ENCODE measurements at regions not wholly inside any gene's neighbourhood (a gene's known extent, or its start where the extent isn't known, plus 50 kb on each side); places are given as distances from the start of the nearest gene placed in this dataset.
A peak's percentile ranks its signal among the peaks of the same experiment; 100 is the strongest.
"Not testable (repeated sequence)": the region's sequence is repeated elsewhere in the genome, so short reads cannot be mapped to it uniquely, and the experiment has no call there.

DNA sequence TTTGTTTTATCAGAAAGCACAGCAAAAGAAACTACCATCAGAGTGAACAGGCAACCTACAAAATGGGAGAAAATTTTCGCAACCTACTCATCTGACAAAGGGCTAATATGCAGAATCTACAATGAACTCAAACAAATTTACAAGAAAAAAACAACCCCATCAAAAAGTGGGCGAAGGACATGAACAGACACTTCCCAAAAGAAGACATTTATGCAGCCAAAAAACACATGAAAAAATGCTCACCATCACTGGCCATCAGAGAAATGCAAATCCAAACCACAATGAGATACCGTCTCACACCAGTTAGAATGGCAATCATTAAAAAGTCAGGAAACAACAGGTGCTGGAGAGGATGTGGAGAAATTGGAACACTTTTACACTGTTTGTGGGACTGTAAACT lies 460.4 kb upstream of the MKI67 start:
- DNase-seq = not testable (repeated sequence)

DNA sequence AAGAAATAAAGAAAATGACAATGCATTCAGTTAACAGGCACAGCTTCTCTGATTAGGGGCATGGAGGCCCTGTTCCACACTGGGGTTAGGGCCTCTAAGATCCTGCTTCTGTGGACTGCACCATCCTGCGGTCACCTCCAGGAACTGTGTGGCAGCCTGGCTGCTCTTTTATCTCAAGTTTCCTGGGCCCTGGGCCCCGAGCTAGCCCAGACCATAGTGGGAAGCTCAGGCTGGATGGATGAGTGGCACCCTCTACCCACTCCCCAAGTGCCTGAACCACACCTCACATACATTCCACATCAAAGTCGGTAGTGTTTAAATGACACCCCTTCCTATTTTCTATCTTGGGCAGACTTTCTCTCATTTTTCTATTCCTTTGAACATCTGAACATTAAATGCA lies 461.5 kb upstream of the MKI67 start:
- no peak for DNase-seq

DNA sequence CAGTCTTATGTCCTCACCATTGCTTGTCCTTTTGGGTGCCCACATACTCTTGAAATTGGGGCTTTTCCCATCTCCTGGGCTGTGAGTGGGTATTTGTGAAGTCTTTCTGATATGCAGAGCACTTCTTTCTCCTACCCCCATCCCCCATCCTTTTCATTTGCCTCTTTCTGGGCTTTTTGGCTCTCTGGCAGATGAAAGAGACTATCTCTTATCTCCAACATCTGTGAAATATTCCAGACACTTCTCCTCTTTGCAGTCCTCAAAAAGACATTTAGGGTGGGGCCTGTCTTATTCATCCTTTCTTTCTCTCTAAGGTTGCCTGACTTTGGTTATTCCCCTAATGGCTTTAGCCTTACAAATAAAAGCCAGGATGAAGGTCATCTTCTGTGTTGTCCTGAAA lies 462.2 kb upstream of the MKI67 start:
- DNase-seq = no peak

DNA sequence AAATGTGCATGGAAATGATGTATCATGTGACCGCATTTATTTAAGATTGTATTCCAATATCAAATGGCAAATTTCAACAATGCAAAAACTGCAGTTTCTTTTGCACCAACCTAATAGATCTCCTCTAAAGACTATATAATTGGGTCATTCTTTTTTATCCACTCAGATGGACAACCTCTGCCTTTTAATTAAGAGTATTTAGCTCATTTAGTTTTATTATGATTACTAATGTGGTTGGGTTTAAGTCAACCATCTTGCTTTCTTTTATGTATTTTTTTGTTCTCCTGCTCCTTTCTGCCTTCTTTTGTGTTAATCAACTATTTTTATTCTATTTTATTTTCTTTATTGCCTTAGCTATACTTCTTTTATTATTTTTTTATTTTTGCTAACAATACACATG lies 468.5 kb upstream of the MKI67 start:
- no peak for DNase-seq

DNA sequence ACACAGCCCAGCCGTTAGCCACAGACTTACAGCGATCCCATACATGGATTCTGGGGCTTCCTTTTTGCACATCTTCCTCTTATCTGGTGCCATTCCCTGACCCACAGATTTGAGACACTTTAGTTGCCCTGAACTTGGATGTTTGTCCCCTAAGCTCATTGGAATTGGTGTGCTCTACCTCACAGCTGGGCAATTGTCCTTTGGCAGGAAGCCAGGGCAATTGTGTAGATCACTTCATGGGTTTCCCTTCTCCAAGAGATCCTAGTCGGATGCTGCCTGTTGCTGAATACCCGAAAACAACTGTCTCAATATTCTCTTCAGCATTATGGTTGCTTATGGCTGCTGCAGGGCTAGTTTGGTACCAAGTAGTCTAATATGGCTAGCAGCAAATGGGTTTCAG lies 470.7 kb upstream of the MKI67 start:
- peak in 1 of 2 experiments; percentile 39 for DNase-seq

DNA sequence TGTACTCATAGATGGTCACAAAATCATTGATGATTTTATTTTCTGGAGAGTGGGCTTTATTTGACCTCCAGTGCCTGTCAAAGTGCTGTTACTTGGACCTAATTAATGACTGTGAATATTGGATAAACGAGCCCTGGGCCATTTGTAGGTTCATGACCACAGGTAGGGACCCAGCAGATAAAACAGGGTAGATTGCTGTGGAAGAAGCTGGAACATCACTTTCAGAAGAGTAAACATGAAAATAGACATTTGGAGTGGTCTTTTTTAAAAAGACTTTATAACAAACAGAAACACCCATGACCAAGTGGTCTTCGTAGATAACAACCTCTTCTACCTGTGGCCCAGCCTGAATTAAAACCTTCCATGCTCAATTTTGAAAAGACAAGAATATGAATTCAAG lies 472.8 kb upstream of the MKI67 start:
- DNase-seq = no peak

DNA sequence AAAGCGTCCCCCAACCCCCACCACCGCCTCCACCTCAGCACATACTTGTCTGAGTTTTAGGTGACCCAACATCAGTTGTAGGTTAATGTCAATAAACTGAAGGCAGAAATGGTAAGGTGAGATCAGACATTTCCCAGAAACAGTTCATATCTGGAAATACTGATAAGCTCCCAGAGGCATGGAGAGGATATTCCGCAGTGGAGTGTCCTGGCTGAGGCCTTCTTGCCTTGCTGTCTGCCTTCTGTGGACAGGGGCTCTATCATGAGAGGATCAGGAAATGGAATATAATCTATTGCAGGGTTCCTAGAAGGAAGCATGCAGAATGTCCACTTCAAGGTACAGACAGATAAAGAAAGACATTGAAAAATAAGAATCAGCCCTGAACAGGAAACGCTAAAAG lies 473.3 kb upstream of the MKI67 start:
- no peak for DNase-seq

DNA sequence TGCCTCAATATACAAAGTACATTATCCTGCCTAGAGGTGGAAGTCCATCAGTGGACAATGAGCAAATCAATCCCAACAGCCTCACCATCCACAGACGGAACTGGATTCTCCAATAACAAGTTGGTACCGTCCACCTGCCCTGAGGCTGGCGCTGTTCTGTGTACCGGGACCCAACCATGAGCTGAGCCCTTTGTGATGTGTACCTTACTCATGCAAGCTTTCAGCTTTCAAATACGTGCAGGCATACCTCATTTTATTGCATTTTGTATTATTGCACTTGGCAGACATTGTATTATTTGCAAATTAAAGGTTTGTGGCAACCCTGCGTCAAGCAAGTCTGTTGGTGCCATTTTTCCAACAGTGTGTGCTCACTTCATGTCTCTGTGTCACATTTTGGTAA lies 476.0 kb upstream of the MKI67 start:
- DNase-seq = no peak

DNA sequence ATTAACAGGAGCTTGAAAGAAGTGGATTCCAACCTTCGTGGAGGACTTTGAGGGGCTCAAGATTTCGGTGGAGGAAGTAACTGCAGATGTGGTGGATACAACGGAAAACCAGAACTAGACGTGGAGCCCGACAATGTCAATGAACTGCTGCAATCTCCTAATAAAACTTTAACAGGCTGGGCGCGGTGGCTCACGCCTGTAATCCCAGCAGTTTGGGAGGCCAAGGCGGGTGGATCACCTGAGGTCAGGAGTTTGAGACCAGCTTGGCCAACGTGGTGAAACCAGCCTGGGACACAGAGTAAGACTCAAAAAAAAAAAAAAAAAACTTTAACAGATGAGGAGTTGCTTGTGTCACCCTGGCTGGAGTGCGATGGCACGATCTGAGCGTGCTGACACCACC lies 477.8 kb upstream of the MKI67 start:
- no peak for DNase-seq

DNA sequence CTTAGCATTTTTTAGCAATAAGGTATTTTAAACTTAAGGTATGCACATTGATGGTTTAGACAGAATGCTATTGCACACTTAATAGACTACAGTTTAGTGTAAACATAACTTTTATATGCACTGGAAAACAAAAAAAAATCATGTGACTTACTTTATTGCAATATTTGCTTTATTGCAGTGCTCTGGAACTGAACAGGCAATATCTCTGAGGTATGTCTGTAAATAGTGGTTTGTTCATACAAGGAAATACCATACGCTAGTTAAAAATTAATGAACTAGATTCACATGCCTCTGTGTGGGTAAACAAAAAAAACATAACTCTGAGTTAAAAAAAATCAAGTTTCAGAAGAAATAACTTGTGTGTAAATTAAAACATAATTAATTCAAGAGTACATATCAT lies 479.0 kb upstream of the MKI67 start:
- no peak for DNase-seq

DNA sequence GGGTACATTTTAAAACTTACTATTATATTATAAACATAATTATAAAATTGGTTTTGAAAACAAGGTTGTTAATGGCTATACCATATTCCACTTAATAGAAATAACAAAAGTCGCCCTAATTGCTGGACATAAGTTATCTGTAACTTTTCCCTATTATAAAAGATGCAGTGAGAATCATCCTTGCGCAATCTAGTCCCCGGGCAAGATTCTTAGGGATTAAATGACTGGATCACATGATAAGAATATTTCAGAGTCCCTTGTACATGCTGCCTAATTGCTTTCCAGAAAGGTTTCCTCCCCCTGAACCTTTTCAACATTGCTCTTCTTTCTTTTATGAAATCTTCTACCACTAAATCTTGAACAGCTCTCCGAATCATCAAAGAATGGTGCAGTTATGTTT lies 479.8 kb upstream of the MKI67 start:
- DNase-seq = no peak

DNA sequence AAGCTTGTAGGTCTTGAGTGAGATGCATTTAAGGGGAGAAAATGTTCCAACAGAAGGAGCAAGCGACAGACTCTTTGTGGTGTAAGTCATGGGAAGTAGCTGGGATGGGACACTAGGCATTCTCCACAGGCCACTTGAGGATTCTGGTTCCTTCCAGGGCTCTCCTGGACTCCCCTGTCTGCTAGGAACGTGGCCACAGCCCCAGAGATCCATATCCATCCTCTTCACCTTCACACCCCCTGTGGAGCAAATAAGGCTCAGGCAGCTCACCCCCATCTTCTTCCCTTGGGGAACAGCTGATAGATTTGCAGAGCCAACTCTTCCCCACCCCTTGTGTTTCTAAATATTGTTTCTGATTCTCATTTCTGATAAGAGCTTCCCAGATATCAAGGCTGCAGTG lies 482.6 kb upstream of the MKI67 start:
- DNase-seq = no peak

DNA sequence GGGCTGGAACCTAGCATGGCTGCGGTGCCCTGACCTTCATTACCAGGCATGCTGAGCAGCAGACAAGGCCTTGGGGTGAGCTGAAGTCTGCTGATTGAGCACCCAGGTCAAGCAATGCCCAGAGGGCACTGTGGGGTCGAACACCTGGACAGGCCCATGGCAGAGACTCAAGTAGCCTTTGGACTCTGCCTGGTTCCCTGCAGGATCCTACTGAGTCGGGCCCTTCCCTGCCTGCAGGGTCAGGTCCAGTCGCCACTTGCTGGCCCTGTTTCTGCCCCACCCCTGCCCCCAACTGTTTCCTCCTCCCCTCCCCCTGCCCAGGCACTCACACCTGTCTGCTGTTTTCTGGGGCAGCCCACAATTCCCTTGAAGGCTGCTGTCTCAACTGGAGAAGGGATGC lies 483.2 kb upstream of the MKI67 start:
- DNase-seq = no peak

DNA sequence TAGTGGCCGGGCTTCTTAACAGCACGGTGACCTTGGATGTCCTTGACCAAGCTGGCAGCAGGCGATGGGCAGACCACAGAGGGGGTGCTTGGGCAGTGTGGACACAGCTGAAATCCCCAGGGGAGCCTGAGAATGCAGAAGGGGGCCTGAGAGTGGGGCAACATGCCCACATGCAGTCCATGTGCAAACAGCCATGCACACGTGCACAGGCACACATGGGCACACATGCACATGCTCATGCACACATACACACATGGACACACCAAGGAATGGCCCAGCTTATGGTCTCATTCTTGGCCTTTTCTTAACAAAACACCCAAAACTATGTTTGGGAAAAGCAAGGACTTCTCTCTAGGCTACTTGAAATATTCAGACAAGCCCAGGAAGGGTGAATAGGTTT lies 483.9 kb upstream of the MKI67 start:
- no peak for DNase-seq

DNA sequence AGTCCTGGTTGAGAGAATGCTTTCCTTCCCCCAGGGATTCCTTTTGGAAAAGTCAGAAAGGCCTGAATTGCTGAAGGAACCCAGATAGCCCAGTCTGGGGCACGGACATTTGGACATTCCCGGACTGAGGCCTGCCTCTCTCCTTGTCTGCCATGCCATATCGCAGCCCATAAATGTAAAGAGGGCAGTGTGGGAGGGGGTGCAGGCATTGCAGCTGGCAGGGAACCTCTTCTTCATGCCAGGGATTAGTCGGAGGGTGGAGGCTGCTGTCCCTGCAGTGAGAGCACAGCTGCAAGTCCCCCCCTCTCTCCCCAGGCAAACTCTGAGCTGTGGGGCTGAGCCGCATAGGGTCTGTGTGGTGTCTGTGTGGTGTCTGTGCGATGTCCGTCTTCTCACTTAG lies 486.0 kb upstream of the MKI67 start:
- DNase-seq = peak in 1 of 2 experiments; percentile 1

DNA sequence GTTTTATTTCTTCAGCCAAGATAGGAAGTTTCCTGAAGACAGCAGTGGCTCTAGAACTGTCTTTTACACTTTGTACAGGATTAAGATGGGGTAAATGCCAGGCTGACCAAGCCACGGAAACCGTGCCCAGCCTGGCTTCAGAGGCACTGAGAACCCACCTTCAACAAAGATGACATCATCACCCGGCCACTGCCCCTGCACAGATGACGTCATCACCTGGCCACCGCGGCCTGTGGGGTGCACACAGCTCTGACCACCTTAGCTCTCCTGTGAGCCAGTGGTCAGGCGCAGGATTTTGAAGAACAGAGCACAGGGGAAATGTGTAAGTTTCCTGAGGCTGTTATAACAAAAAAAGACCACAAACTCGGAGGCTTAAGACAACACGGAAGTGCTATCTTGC lies 486.4 kb upstream of the MKI67 start:
- DNase-seq = no peak

DNA sequence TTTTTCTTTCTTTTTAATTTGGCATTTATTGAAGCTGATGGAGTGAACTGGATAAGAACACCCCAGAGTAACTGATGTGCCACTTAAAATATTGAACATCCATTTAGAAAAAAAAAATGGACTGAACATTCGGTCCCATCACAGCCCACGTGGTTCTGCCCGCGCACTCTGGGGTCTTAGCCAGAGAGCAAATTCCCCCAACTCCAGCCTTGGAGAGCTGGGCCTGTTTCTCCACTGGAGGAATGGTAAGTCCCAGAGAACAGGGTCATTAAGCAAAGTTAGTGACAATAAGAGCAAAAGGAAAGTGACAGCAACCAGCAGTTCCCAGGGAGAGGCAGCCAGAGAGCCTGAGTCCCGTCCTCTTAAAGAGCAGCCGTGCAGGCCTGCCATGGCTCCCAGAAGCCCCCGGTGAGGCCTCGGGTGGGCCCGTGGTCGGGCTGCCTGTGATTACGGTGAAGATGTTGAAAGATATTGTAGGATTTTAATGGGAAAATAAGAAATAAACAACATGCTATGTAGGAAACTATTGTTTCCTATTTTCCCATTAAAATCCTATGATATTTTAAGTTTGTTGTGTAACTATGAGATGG lies 487.9 kb upstream of the MKI67 start:
- no peak for DNase-seq

DNA sequence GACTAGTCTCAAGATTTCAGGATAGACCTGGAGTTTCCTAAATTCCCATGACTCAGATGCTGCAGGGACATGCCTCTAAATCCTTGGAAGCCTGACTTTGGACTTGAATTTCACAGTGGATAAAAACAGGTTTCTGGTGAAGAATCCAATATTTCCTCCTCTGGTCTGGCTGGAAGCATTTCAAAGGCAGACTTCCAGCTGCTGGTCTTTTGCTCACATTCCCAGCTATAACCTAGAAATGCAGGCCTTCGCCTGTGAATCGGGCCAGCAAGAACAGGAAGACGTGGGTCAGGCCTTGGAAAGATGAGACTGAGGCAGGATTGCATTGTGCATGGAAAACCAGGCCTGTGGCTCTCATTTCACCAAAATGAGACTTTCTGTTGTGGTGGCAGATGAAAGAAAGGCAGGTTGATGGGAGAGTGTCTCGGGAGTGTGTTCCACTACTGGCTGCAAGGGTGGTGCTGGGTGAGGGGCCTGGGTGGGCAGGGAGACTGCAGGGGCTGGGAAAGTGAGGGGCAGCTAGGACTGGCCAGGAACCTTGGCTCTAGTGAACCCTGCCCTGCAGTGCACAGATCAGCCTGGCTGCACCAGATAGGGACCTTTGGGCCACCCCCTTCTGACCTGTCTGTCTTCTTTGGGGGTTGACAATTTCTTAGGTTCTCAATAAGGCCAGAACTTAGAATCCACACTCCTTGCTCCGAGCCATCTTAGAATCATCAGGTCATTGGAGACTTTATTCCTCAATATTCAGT lies 488.8 kb upstream of the MKI67 start:
- DNase-seq = no peak

DNA sequence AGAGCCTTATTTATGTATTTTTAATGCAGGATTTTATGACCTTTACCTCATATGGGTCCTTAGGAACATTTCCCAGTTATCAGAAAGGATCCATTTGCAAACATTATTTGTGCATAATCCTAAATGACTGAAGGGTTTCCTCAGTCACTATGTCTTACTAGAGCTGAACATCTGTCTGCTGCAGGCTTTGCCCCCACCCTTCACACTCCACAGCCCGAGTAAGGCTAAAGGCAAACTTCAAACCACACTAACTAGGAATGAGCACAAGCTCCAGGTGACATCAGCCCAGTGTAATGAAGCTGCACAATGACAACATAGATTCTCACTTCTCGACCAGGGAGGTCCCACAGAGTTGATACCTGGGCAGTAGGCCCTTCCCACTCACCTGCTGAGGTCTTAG lies 491.3 kb upstream of the MKI67 start:
- DNase-seq = peak in 1 of 2 experiments; percentile 0

DNA sequence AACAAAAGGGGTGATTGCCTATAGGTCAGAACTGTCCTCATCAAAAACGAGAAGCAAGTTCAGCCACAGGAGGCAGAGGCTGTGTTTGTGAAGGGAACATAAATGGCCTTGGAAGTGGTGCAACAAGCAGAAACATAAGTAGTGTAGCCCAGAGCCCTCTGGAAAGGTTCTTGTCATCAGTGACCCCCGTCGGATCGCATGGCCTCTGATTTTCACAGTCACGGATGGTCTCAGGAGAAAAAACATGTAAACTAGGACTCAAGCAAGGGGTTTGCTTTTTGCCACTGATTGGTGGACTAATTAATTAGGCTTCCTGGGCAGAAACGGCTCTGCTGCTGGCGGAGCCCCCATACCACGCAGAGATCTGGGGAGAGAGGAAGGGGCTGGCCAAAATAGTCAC lies 496.5 kb upstream of the MKI67 start:
- DNase-seq = no peak

DNA sequence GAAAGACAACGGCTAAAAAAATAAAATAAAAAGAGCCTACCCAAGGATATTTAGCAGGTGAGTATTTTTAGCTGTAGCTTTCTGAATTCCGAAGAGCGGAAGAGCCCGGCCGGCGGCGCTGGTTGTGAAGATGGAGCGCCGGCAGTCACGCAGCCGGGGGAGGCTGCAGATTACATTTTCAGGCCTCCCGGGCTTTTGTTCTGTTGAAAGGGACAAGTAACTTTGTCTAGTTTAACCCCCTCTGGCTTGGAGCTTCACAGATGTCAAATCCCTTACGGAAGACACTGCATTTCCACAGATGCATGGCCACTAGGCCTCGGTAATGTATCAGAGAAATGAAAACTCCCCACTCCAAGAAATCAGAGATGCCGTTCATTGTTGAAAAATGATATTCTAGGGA lies 497.6 kb upstream of the MKI67 start:
- DNase-seq = no peak

DNA sequence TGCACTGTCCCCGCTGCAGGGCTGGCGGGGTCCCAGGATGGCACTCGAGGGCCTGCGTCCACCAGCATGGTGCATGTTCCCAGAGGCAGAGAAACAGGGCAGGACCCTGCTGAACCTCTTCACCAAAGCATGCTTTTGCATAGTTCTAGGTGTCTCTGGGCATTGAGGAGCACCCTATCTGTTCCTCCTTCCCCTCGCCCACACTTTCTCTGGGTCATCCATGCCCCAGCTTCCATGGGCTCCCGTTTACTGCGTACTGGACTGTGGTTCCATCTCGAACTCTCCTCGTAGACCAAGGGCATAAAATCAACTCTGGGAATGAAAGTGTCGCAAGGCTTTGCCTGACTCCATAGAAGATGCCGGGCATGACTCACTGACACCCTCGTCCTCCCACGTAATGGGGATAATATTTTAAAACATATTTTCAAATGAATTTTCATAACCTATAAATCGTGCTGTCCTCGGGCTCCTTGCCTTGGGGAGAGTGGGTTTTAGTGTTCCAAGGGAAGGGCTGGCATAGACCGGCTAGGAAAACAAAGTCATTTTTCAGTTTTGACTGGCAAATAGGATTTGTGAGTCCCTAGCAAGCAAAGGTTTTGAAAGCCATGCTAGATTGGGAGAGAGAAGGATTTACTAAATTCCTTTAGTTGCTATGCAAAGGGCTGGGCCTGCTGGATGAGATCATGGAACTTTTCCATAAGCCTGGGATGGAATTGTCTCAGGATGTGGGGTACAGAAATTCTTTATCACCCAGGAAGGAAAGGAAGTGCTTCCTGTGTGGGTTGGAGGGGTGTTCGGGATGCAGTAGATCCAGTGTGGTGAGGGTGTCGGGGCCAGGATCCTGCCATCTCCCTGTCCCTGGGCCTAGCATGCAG lies 498.7 kb upstream of the MKI67 start:
- no peak for DNase-seq

DNA sequence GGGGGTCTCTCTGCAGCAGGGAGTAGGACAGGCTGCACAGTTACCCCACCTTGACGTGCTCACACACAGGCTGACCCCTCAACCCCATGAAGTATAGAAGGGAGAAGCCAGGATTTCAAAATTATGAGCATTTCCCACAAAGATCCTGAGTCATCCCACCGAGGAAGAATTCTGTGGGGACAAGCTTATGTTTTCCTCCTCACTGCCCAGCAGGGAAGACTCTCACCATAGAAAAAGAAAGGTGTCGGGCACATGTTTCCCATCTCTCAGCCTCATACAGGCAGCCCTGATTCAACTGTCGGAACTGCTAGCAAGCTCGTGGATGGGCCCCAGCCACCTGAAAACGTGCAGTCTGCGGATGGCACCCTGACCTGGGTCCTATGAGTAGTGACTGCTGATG lies 499.7 kb upstream of the MKI67 start:
- no peak for DNase-seq

DNA sequence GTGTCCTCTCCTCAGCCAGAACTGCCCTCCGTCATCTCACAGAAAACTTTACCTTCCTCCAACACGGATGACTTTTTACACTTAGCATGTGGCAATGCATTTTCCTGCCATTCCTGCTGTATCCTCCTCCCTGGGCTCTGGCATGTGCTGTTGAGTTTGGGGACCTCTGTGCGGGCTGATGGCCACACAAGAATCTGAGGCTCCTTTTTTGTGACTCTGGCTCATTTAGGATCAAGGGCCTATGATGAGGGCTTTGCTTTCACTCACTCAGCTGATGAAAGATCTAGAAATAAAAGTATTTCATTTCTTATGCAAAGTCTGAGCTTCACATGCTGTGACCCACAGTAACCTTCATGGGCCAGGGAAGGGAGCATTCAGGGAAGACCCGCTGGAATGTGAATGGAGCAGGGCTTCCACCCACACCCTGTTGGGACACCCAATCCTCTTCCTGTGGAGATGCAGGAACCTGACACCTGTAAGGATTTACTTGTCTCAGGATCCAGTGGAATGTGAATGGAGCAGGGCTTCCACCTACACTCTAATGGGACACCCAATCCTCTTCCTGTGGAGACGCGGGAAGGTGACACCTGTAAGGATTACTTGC lies 500.3 kb upstream of the MKI67 start:
- no peak for DNase-seq

All from NCI-H524 (cell line).